Adrenal gland (tissue), 9 donors: ENCODE measurements at regions not wholly inside any gene's neighbourhood (a gene's known extent, or its start where the extent isn't known, plus 50 kb on each side); places are given as distances from the start of the nearest gene placed in this dataset.

Source experiments
- DNase-seq, 7 donors: peaks; one replicate each; pipeline ENCODE4 v3.0.0-alpha.2; 2019 to 2020
- H3K27ac ChIP-seq, 5 donors: fragments of 200-600 bp; sonication (generic) in 4 of 5; 1 replicate in 3 of 5; 2 replicates in 2 of 5; pipeline versions ENCODE4 v1.5.1 to v1.8.0; 2016 to 2020; ENCODE audit warnings: mild to moderate bottlenecking in 1 of 5
- H3K27me3 ChIP-seq: fragments of 200-600 bp; 2 replicates; pipeline ENCODE4 v1.8.0; 2021
- H3K36me3 ChIP-seq, 2 donors: fragments of 200-600 bp; replicated peaks in 1 of 2; 1 replicate in 1 of 2; 2 replicates in 1 of 2; pipeline versions ENCODE4 v1.5.1 to v1.8.0; 2018 to 2022
- H3K4me1 ChIP-seq, 2 donors: fragments of 200-600 bp; replicated peaks in 1 of 2; 1 replicate in 1 of 2; 2 replicates in 1 of 2; pipeline versions ENCODE4 v1.5.1 to v1.8.0; 2018 to 2021
- H3K4me3 ChIP-seq, 4 donors: fragments of 200-600 bp; sonication (generic) in 3 of 4; one replicate each; pipeline ENCODE4 v1.5.1; 2016 to 2018
- H3K9me3 ChIP-seq, 3 donors: fragments of 200-600 bp; sonication (generic) in 1 of 3; replicated peaks in 1 of 3; 1 replicate in 2 of 3; 2 replicates in 1 of 3; pipeline versions ENCODE4 v1.5.1 to v1.8.0; 2016 to 2021
- POLR2A ChIP-seq, 2 donors: fragments of 450-650 bp; IDR thresholded peaks; one replicate each; pipeline ENCODE4 v1.6.1; 2017; ENCODE audit warnings: antibody characterized with exemption in 2 of 2, mild to moderate bottlenecking in 2 of 2, moderate library complexity in 1 of 2
- WGBS, 4 donors: extraction: QIAGEN DNeasy Blood & Tissue Kit in 2 of 4; methylation state at CpG; one replicate each; pipeline versions ENCODE4 v1.1.5 to v1.1.7; 2013 to 2017; 5-methylcytosine and 5-hydroxymethylcytosine counted together
- intact Hi-C, 2 donors: fragments of 100-400 bp; cut with DNase I; formaldehyde crosslinking; loops; one replicate each; pipeline versions ENCODE4 v1.14.1 to v1.15.0; 2022 to 2023
- TF ChIP-seq, protein P1 (sequence below), 6 experiments: fragments of 450-650 bp in 4 of 6; fragments of 200-600 bp in 2 of 6; sonication (generic) in 1 of 6; IDR thresholded peaks; 1 replicate in 5 of 6; 2 replicates in 1 of 6; pipeline versions ENCODE4 v1.5.1 to v1.8.0; 2016 to 2021; ENCODE audit warnings: antibody characterized with exemption in 6 of 6, mild to moderate bottlenecking in 2 of 6, moderate library complexity in 1 of 6
- donor health status: healthy with polysubstance abuse.
- donor health status: Bipolar disorder and iron deficiency.
- donor health status: DM: yes; HTN: yes; CAD: no.
- donor health status: DM: no; HTN: no; CAD: no.
- donor health status: DM: no; HTN: no; CAD: no.

DNA sequence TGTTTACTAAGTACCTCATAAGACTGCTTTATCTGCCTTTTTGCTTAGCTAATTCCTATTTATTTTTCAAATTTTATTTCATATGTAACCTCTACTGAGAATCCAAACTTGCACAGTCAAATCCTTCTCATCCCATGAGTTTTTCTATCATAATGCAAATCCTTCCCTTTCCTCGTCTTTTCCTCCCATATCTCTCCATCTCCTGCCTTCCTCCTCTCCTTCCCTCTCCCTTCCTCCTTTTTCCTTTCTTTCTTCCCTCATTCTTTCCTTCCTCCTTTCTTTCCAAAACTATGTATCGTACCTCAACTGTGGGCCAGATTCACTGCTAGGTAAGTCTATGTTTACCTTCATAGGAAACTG, 201.4 kb upstream of the TMTC4 start:
- TF ChIP-seq, protein P1, sequence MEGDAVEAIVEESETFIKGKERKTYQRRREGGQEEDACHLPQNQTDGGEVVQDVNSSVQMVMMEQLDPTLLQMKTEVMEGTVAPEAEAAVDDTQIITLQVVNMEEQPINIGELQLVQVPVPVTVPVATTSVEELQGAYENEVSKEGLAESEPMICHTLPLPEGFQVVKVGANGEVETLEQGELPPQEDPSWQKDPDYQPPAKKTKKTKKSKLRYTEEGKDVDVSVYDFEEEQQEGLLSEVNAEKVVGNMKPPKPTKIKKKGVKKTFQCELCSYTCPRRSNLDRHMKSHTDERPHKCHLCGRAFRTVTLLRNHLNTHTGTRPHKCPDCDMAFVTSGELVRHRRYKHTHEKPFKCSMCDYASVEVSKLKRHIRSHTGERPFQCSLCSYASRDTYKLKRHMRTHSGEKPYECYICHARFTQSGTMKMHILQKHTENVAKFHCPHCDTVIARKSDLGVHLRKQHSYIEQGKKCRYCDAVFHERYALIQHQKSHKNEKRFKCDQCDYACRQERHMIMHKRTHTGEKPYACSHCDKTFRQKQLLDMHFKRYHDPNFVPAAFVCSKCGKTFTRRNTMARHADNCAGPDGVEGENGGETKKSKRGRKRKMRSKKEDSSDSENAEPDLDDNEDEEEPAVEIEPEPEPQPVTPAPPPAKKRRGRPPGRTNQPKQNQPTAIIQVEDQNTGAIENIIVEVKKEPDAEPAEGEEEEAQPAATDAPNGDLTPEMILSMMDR (IDR thresholded peaks at IDR 0.05), result no peak
- no peak for TF ChIP-seq POLR2A (IDR thresholded peaks at IDR 0.05)
- H3K4me1 ChIP-seq, result no peaks in the 10 kb centered on the region
- no peak overlapping the region for H3K4me3 ChIP-seq
- no peak overlapping the region for H3K27ac ChIP-seq
- 66 to 69% (median 68%) methylated on average over 2 of the region's 2 CpGs for WGBS, 4 donors
- no peaks in the 10 kb centered on the region for H3K27me3 ChIP-seq
- H3K36me3 ChIP-seq, result no peaks in the 10 kb centered on the region
- H3K9me3 ChIP-seq, result no peaks in the 10 kb centered on the region
- intact Hi-C loops, result no loop called here
- no peak for DNase-seq

DNA sequence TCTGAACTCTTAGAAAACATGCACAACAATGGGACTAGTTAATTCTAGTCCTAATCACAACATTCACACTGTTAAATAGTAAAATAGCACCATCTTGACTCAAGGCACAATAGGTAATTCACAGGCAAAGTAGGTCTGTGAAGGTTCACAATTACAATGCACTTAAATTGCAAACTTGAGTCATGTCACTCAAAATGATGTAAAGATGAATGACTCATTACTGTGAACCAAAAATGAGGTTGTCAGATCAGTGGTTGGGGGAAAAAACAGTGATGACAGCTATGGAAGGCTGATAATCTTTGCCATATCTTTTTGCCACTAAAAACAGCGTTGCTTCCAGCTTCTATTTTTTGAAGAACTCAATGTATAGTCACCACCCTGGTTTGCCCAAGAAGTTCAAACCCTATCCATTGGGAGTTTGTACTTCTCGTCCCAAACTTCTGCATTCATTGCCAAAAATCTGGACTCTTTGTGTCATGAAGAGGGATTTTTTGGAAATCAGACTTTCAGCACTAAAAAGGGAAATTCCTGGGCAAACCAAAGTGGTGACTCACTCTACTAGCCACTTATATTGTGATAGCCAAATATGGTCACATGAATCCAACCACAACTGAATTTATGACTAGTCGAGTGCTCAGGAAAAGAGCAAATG, 200.9 kb upstream of the TMTC4 start:
- Histone ChIP-seq H3K9me3 (no peaks in the 10 kb centered on the region), H3K27ac (no peak overlapping the region), H3K36me3 (no peaks in the 10 kb centered on the region), H3K4me1 (no peaks in the 10 kb centered on the region), H3K4me3 (no peak overlapping the region), H3K27me3 (no peaks in the 10 kb centered on the region)
- WGBS, 4 donors, result 43 to 57% (median 52%) methylated on average over 3 of the region's 3 CpGs
- intact Hi-C loops, result no loop called here
- DNase-seq, result no peak
- no peak for TF ChIP-seq POLR2A (IDR thresholded peaks at IDR 0.05)
- TF ChIP-seq, protein P1 (IDR thresholded peaks at IDR 0.05), result no peak

GRCh38 chr13:100872761-100873160, 198.2 kb upstream of the TMTC4 start:
- H3K27ac ChIP-seq, result no peak overlapping the region
- no peaks in the 10 kb centered on the region for H3K27me3 ChIP-seq
- no peaks in the 10 kb centered on the region for H3K36me3 ChIP-seq
- H3K9me3 ChIP-seq, result no peaks in the 10 kb centered on the region
- no peak overlapping the region for H3K4me3 ChIP-seq
- H3K4me1 ChIP-seq, result no peaks in the 10 kb centered on the region
- TF ChIP-seq, protein P1 (IDR thresholded peaks at IDR 0.05), result no peak
- WGBS, 4 donors, result 74 to 83% (median 80%) methylated on average over 4 of the region's 4 CpGs
- intact Hi-C loops, result no loop called here
- no peak for DNase-seq

DNA sequence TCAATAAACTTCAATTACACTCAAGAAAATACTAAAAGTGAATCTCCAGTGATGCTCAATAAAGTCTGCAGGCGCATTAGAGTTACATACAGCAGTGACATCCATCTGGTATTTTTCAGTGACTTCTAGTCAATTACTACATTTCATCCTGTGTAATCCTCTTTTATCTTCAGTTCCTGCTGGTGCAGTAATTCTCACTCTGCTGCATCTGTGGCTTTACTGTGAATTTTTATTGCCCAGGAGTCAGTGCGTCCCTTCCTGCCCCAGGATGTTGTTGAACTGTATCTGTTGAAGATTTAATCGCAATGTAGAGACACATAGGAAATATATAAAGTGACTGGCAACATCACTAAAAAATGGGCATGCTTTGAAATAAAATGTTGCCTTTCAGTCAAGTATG, 196.3 kb upstream of the TMTC4 start:
- no peaks in the 10 kb centered on the region for H3K4me1 ChIP-seq
- H3K36me3 ChIP-seq, result no peaks in the 10 kb centered on the region
- TF ChIP-seq, protein P1 (IDR thresholded peaks at IDR 0.05), result no peak
- TF ChIP-seq POLR2A (IDR thresholded peaks at IDR 0.05), result no peak
- H3K4me3 ChIP-seq, result no peak overlapping the region
- no peak overlapping the region for H3K27ac ChIP-seq
- intact Hi-C loops, result no loop called here
- H3K27me3 ChIP-seq, result no peaks in the 10 kb centered on the region
- DNase-seq, result no peak
- WGBS, 4 donors, result 53 to 73% (median 62%) methylated on average over 3 of the region's 3 CpGs
- peaks cover 0 to 6% (median 4%) of the 10 kb centered on the region in 3 donors for H3K9me3 ChIP-seq
